Nephron progenitor cell (in vitro differentiated cells): ENCODE measurements at regions not wholly inside any gene's neighbourhood (a gene's known extent, or its start where the extent isn't known, plus 50 kb on each side); places are given as distances from the start of the nearest gene placed in this dataset.

ENCODE experiments used
- DNase-seq: peaks from one replicate; pipeline ENCODE4 v3.0.0; 2021
- H3K27ac Mint-ChIP-seq: 2 replicates; pipeline ENCODE4 v1.8.0; 2021; ENCODE audit warnings: mild to moderate bottlenecking, moderate library complexity, mixed read lengths
- H3K27me3 Mint-ChIP-seq: 2 replicates; pipeline ENCODE4 v1.8.0; 2021; ENCODE audit warnings: mild to moderate bottlenecking, low read depth, mixed read lengths; ENCODE audit not compliant: poor library complexity
- H3K36me3 Mint-ChIP-seq: 2 replicates; pipeline ENCODE4 v1.8.0; 2021; ENCODE audit warnings: low read depth, mixed read lengths
- H3K4me1 Mint-ChIP-seq: 2 replicates; pipeline ENCODE4 v1.8.0; 2021; ENCODE audit warnings: mixed read lengths
- H3K4me3 Mint-ChIP-seq: 2 replicates; pipeline ENCODE4 v1.8.0; 2021; ENCODE audit warnings: mild to moderate bottlenecking, moderate library complexity, mixed read lengths
- H3K9me3 Mint-ChIP-seq: 2 replicates; pipeline ENCODE4 v1.8.0; 2021; ENCODE audit warnings: mild to moderate bottlenecking, moderate library complexity, mixed read lengths
- CTCF ChIP-seq: fragments of 200-600 bp; sonication (generic); IDR thresholded peaks from 2 replicates; pipeline ENCODE4 v1.5.0; 2021; ENCODE audit warnings: antibody characterized with exemption

GRCh38 chr12:97801471-97802059 is 339.0 kb downstream of the RMST start:
- H3K4me1 Mint-ChIP-seq, result peaks cover 19% of the 10 kb centered on the region
- no peaks in the 10 kb centered on the region for H3K9me3 Mint-ChIP-seq
- peak overlapping the region; percentile 87 for H3K27ac Mint-ChIP-seq
- H3K4me3 Mint-ChIP-seq, result no peak overlapping the region
- no peaks in the 10 kb centered on the region for H3K36me3 Mint-ChIP-seq
- TF ChIP-seq CTCF, result no peak
- no peak for DNase-seq
- no peaks in the 10 kb centered on the region for H3K27me3 Mint-ChIP-seq

GRCh38 chr12:97805146-97805545 is 342.5 kb downstream of the RMST start:
- H3K27ac Mint-ChIP-seq, result no peak overlapping the region
- no peak for TF ChIP-seq CTCF

GRCh38 chr12:97813301-97813700 is 350.7 kb downstream of the RMST start:
- H3K4me3 Mint-ChIP-seq, result no peak overlapping the region
- no peaks in the 10 kb centered on the region for H3K36me3 Mint-ChIP-seq
- peaks cover 8% of the 10 kb centered on the region for H3K27me3 Mint-ChIP-seq
- no peak for DNase-seq
- no peak for TF ChIP-seq CTCF
- H3K9me3 Mint-ChIP-seq, result no peaks in the 10 kb centered on the region
- no peaks in the 10 kb centered on the region for H3K4me1 Mint-ChIP-seq
- H3K27ac Mint-ChIP-seq, result peak overlapping the region; percentile 39

More at GRCh38 chr12:97805146-97805545, 342.5 kb downstream of the RMST start:
- Mint-ChIP-seq H3K27me3 (peaks cover 6% of the 10 kb centered on the region), H3K4me3 (no peak overlapping the region), H3K36me3 (no peaks in the 10 kb centered on the region), H3K4me1 (peaks cover 19% of the 10 kb centered on the region), H3K9me3 (peaks cover 9% of the 10 kb centered on the region)
- DNase-seq, result no peak

- no peak overlapping the region for H3K4me3 Mint-ChIP-seq
- no peaks in the 10 kb centered on the region for H3K4me1 Mint-ChIP-seq
- no peaks in the 10 kb centered on the region for H3K9me3 Mint-ChIP-seq
- H3K36me3 Mint-ChIP-seq, result no peaks in the 10 kb centered on the region
- H3K27me3 Mint-ChIP-seq, result no peaks in the 10 kb centered on the region
- TF ChIP-seq CTCF, result no peak
- H3K27ac Mint-ChIP-seq, result no peak overlapping the region
- DNase-seq, result no peak
Observed at GRCh38 chr12:97821806-97822205, 359.2 kb downstream of the RMST start.

GRCh38 chr12:97835541-97835940 is 372.9 kb downstream of the RMST start:
- TF ChIP-seq CTCF, result no peak
- H3K4me3 Mint-ChIP-seq, result no peak overlapping the region
- H3K27me3 Mint-ChIP-seq, result peaks cover 5% of the 10 kb centered on the region
- H3K4me1 Mint-ChIP-seq, result peaks cover 17% of the 10 kb centered on the region
- peaks cover 4% of the 10 kb centered on the region for H3K9me3 Mint-ChIP-seq
- no peaks in the 10 kb centered on the region for H3K36me3 Mint-ChIP-seq
- no peak overlapping the region for H3K27ac Mint-ChIP-seq
- DNase-seq, result no peak

GRCh38 chr12:97837401-97837800 is 374.8 kb downstream of the RMST start:
- Mint-ChIP-seq H3K27ac (no peak overlapping the region), H3K36me3 (no peaks in the 10 kb centered on the region), H3K27me3 (peaks cover 5% of the 10 kb centered on the region), H3K9me3 (peaks cover 4% of the 10 kb centered on the region), H3K4me3 (no peak overlapping the region), H3K4me1 (peaks cover 25% of the 10 kb centered on the region)
- DNase-seq, result no peak
- no peak for TF ChIP-seq CTCF
